OCI-LY7 (cell line): ENCODE measurements at regions not wholly inside any gene's neighbourhood (a gene's known extent, or its start where the extent isn't known, plus 50 kb on each side); places are given as distances from the start of the nearest gene placed in this dataset.

Experiments
- BruUV-seq: library from RNA; stranded (reverse); fragments of 400-500 nt; replicated peaks from 2 replicates; lab custom pipeline; 2021; lab: Mats Ljungman, UMichigan
- CTCF ChIA-PET: fragments of 300-600 bp; sonication (Branson Sonifier 250); formaldehyde crosslinking; loops from one replicate; lab custom pipeline; 2022; ENCODE audit warnings: antibody characterized with exemption; ENCODE audit not compliant: unreplicated experiment; lab: Charles Lee
- POLR2A ChIA-PET: fragments of 300-600 bp; sonication (Branson Sonifier 250); formaldehyde crosslinking; loops from one replicate; lab custom pipeline; 2022; ENCODE audit warnings: antibody characterized with exemption; lab: Charles Lee
- DNase-seq: peaks from one replicate; pipeline ENCODE4 v3.0.0-alpha.2; 2015; ENCODE audit warnings: low spot score
- H2AFZ ChIP-seq: fragments of 200-600 bp; sonication (generic), shearing (Covaris generic); 2 replicates; pipeline ENCODE4 v1.6.1; 2014; ENCODE audit warnings: mild to moderate bottlenecking, antibody characterized with exemption, low read length, moderate library complexity
- H3K27ac ChIP-seq: fragments of 200-600 bp; sonication (generic); 2 replicates; pipeline ENCODE4 v1.5.1; 2014; ENCODE audit warnings: mixed run types, low read depth, mild to moderate bottlenecking, moderate library complexity, low read length, inconsistent platforms; ENCODE audit not compliant: poor library complexity, severe bottlenecking
- H3K36me3 ChIP-seq: fragments of 200-600 bp; sonication (generic); 2 replicates; pipeline ENCODE4 v1.6.1; 2014; ENCODE audit warnings: mild to moderate bottlenecking, antibody characterized with exemption, low read length, moderate library complexity, mixed read lengths; ENCODE audit not compliant: insufficient read depth
- H3K4me1 ChIP-seq: fragments of 200-600 bp; sonication (generic); 2 replicates; pipeline ENCODE4 v1.5.1; 2014; ENCODE audit warnings: mild to moderate bottlenecking, low read length; ENCODE audit not compliant: insufficient read depth, poor library complexity, severe bottlenecking
- H3K4me2 ChIP-seq: fragments of 200-600 bp; sonication (generic); 2 replicates; pipeline ENCODE4 v1.6.1; 2014; ENCODE audit warnings: mild to moderate bottlenecking, low read length
- H3K4me3 ChIP-seq: fragments of 200-600 bp; sonication (generic); 2 replicates; pipeline ENCODE4 v1.5.1; 2014; ENCODE audit warnings: mild to moderate bottlenecking, low read depth, low read length; ENCODE audit not compliant: poor library complexity, severe bottlenecking
- H3K79me2 ChIP-seq: fragments of 200-600 bp; sonication (generic); 2 replicates; pipeline ENCODE4 v1.6.1; 2016; ENCODE audit warnings: low read depth, mild to moderate bottlenecking, low read length, moderate library complexity, mixed read lengths; ENCODE audit not compliant: insufficient read depth
- H3K9me2 ChIP-seq: fragments of 200-600 bp; sonication (generic); 2 replicates; pipeline ENCODE4 v1.6.1; 2016; ENCODE audit warnings: mild to moderate bottlenecking, low read length, mixed read lengths; ENCODE audit not compliant: insufficient read depth
- H3K9me3 ChIP-seq: fragments of 200-600 bp; sonication (generic); 2 replicates; pipeline ENCODE4 v1.6.1; 2014; ENCODE audit warnings: mild to moderate bottlenecking, mixed run types, low read length, mixed read lengths
- H4K20me1 ChIP-seq: fragments of 200-600 bp; sonication (generic); 2 replicates; pipeline ENCODE4 v1.6.1; 2014; ENCODE audit warnings: mild to moderate bottlenecking, antibody characterized with exemption, low read length, moderate library complexity, mixed read lengths; ENCODE audit not compliant: insufficient read depth
- EZH2phosphoT487 ChIP-seq: fragments of 200-600 bp; sonication (generic); IDR thresholded peaks from 2 replicates; pipeline ENCODE4 v1.6.1; 2018; ENCODE audit warnings: low read depth, borderline replicate concordance, mild to moderate bottlenecking, mixed run types, antibody characterized with exemption, low read length, moderate library complexity, mixed read lengths
- intact Hi-C: fragments of 100-400 bp; cut with micrococcal nuclease; formaldehyde crosslinking; loops from one replicate; pipeline ENCODE4 v1.10.0; 2022; ENCODE audit not compliant: unreplicated experiment
- TF ChIP-seq, protein P1 (sequence below): fragments of 200-600 bp; sonication (generic); conservative IDR thresholded peaks from 2 replicates; pipeline ENCODE4 v1.5.1; 2014; ENCODE audit warnings: mild to moderate bottlenecking, antibody characterized with exemption, low read length, moderate library complexity, mixed read lengths

DNA sequence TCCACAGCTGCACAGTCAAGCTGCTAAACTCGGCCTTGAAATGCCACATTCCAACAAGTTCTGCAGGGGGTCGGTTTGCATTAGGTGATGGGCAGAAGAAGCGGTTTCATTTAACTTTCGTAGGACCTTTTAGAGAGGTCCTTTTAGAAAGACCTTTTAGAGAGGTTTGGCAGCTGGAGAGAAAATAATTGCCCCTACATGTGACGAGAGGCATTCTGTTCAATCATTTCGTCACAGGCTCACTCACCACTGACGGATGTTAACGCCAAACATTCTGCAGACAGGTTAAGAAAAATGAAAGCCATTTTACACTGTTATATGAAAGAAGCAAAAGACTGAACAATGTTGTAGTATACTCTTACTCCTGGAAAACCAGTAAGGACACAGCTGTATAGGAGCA is 76.5 kb upstream of the ZNF423 start:
- intact Hi-C loops: no loop called here
- TF ChIP-seq EZH2phosphoT487: no peak
- TF ChIP-seq, protein P1, sequence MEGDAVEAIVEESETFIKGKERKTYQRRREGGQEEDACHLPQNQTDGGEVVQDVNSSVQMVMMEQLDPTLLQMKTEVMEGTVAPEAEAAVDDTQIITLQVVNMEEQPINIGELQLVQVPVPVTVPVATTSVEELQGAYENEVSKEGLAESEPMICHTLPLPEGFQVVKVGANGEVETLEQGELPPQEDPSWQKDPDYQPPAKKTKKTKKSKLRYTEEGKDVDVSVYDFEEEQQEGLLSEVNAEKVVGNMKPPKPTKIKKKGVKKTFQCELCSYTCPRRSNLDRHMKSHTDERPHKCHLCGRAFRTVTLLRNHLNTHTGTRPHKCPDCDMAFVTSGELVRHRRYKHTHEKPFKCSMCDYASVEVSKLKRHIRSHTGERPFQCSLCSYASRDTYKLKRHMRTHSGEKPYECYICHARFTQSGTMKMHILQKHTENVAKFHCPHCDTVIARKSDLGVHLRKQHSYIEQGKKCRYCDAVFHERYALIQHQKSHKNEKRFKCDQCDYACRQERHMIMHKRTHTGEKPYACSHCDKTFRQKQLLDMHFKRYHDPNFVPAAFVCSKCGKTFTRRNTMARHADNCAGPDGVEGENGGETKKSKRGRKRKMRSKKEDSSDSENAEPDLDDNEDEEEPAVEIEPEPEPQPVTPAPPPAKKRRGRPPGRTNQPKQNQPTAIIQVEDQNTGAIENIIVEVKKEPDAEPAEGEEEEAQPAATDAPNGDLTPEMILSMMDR: no peak
- DNase-seq: no peak
- Histone ChIP-seq H3K27ac (no peak overlapping the region), H2AFZ (no peak overlapping the region), H3K79me2 (no peaks in the 10 kb centered on the region), H3K4me2 (no peak overlapping the region), H3K4me3 (no peak overlapping the region), H3K9me3 (no peaks in the 10 kb centered on the region), H3K4me1 (no peaks in the 10 kb centered on the region), H4K20me1 (no peaks in the 10 kb centered on the region), H3K36me3 (no peaks in the 10 kb centered on the region), H3K9me2 (no peaks in the 10 kb centered on the region)
- POLR2A ChIA-PET: interaction anchor here (0.7 kb wide), 1 partner anchor 53 kb away, joined by 3 read pairs; no protein-coding TSS in a partner anchor
- no TSS peak for BruUV-seq
- CTCF ChIA-PET: no interaction called here

DNA sequence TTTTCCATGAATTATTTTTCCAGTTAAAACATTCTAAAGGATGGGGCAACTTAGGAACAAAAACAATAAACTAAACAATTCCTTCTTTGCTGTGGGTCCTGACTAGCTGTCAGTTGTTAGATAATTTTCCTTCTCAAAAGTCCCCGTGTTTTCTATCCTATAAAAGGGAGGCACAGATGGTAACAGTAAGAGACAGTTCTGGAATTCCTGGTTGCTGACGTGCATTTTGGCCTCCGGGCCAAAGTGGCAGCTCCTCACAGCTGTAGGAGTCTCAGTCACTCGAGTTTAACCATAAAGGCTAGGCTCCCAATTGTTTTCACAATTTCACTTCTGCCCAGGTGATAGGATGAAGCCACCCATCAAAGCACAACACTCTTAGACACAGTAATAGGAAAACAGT is 77.0 kb upstream of the ZNF423 start:
- Histone ChIP-seq H3K4me2 (no peak overlapping the region), H3K79me2 (no peaks in the 10 kb centered on the region), H3K4me3 (no peak overlapping the region), H3K9me3 (no peaks in the 10 kb centered on the region), H3K27ac (no peak overlapping the region), H2AFZ (no peak overlapping the region), H4K20me1 (no peaks in the 10 kb centered on the region), H3K36me3 (no peaks in the 10 kb centered on the region), H3K9me2 (no peaks in the 10 kb centered on the region), H3K4me1 (no peaks in the 10 kb centered on the region)
- no TSS peak for BruUV-seq
- ChIA-PET CTCF (no interaction called here), POLR2A (no interaction called here)
- intact Hi-C loops: no loop called here
- TF ChIP-seq, protein P1: no peak
- no peak for DNase-seq

DNA sequence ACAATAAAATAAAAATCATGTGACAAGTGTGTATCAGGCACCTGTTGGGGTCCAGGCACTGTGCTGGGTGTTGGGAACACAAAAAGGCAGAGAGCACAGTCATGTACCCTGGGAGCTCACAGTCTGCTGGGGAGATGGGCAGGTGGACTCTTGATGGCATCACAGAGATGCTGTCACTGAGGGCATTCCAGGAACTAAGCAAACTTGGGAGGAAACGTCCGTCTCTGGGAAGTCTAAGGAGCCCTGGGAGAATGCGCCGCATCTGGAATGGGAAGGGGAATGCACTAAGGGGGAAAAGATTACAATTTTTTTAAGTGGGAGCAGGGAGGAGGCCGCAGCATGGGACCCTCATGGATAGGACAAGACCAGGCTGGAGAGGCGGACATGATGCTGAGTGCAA is 80.9 kb upstream of the ZNF423 start:
- no peak overlapping the region for H3K4me2 ChIP-seq
- ChIA-PET CTCF (no interaction called here), POLR2A (interaction anchor here (0.6 kb wide), 2 partner anchors 115 to 447 kb away, joined by 3 to 4 read pairs; no protein-coding TSS in a partner anchor)
- H3K79me2 ChIP-seq: no peaks in the 10 kb centered on the region
- BruUV-seq: no TSS peak
- no peak overlapping the region for H3K4me3 ChIP-seq
- H3K9me2 ChIP-seq: no peaks in the 10 kb centered on the region
- H2AFZ ChIP-seq: no peak overlapping the region
- no peak overlapping the region for H3K27ac ChIP-seq
- no peaks in the 10 kb centered on the region for H3K9me3 ChIP-seq
- H3K4me1 ChIP-seq: no peaks in the 10 kb centered on the region
- intact Hi-C loops: no loop called here
- H4K20me1 ChIP-seq: no peaks in the 10 kb centered on the region
- TF ChIP-seq, protein P1: no peak
- no peak for TF ChIP-seq EZH2phosphoT487
- DNase-seq: no peak
- H3K36me3 ChIP-seq: no peaks in the 10 kb centered on the region
